ENCODE measurements at regions not wholly inside any gene's neighbourhood (a gene's known extent, or its start where the extent isn't known, plus 50 kb on each side); places are given as distances from the start of the nearest gene placed in this dataset.
"Not testable (repeated sequence)": the region's sequence is repeated elsewhere in the genome, so short reads cannot be mapped to it uniquely, and the experiment has no call there.

DNA sequence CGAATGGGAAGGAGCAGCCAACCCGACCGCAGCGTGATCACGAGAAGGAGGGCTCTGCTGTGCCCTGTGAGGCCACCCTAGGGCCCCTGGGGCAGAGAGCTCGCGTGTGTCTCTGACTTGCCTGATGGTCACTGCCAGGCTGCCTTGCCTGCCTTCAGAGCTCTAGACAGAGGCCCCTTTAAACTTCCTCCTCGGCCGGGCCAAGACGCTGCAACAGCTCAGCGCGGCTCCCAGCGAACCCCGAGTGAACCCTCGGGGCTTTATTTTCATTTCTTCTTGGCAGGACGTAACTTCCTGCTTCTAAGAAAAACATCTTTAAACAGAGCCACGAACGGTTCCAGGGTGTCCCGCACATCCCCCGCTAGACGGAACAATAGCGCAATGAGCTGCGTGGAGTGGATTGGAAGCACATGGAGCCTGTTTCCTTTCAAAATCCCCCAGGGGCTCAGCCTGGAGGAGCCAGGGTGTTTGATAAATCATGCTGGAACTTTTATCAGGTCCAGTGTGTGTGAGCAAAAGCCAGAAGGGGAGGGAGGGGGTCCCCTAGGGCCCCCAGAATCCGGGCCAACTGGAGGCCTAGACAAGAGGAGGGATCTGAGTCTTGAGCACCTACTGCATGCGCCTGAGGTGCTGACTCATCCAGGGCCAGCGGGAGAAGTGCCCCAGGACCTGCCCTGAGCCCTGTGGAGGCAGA, 134.1 kb upstream of the GDF10 start:
- DNase-seq (peak; percentile 80), ATAC-seq (peak; percentile 85)
- H3K27me3 ChIP-seq: no peaks in the 10 kb centered on the region
- intact Hi-C loops (cut with DNase I): no loop called here
- peaks cover 24% of the 10 kb centered on the region for H3K4me1 ChIP-seq
- H3K4me3 ChIP-seq: peak overlapping the region; percentile 35
- no peaks in the 10 kb centered on the region for H3K9me3 ChIP-seq
- TF ChIP-seq, protein P1, sequence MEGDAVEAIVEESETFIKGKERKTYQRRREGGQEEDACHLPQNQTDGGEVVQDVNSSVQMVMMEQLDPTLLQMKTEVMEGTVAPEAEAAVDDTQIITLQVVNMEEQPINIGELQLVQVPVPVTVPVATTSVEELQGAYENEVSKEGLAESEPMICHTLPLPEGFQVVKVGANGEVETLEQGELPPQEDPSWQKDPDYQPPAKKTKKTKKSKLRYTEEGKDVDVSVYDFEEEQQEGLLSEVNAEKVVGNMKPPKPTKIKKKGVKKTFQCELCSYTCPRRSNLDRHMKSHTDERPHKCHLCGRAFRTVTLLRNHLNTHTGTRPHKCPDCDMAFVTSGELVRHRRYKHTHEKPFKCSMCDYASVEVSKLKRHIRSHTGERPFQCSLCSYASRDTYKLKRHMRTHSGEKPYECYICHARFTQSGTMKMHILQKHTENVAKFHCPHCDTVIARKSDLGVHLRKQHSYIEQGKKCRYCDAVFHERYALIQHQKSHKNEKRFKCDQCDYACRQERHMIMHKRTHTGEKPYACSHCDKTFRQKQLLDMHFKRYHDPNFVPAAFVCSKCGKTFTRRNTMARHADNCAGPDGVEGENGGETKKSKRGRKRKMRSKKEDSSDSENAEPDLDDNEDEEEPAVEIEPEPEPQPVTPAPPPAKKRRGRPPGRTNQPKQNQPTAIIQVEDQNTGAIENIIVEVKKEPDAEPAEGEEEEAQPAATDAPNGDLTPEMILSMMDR (IDR thresholded peaks at IDR 0.05): no peak
- H3K27ac ChIP-seq: peak overlapping the region; percentile 78
- H3K36me3 ChIP-seq: no peaks in the 10 kb centered on the region

DNA sequence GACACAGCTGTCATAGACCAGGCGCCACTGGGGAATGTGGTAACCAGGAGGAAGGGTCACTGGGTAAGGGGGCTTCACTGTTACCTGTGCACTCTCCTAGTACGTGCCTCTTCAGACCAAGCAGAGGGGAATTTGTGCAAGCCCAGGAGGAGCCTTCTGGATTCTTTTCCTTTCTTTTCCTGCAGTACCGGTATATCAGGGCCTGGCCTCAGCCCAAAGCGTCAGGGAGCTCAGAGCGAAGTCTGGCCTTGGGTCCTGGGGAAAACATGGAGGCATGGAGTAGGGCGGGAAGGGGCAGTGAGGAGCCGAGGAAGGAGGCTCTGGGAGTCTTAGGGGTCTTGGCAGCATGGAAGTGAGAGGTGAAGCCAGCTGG, 133.6 kb upstream of the GDF10 start:
- TF ChIP-seq, protein P1 (IDR thresholded peaks at IDR 0.05): no peak
- ATAC-seq (no peak), DNase-seq (no peak)
- Histone ChIP-seq H3K36me3 (no peaks in the 10 kb centered on the region), H3K4me3 (no peak overlapping the region), H3K4me1 (peaks cover 24% of the 10 kb centered on the region), H3K27ac (peak overlapping the region; percentile 78), H3K27me3 (no peaks in the 10 kb centered on the region), H3K9me3 (no peaks in the 10 kb centered on the region)
- intact Hi-C loops (cut with DNase I): no loop called here

DNA sequence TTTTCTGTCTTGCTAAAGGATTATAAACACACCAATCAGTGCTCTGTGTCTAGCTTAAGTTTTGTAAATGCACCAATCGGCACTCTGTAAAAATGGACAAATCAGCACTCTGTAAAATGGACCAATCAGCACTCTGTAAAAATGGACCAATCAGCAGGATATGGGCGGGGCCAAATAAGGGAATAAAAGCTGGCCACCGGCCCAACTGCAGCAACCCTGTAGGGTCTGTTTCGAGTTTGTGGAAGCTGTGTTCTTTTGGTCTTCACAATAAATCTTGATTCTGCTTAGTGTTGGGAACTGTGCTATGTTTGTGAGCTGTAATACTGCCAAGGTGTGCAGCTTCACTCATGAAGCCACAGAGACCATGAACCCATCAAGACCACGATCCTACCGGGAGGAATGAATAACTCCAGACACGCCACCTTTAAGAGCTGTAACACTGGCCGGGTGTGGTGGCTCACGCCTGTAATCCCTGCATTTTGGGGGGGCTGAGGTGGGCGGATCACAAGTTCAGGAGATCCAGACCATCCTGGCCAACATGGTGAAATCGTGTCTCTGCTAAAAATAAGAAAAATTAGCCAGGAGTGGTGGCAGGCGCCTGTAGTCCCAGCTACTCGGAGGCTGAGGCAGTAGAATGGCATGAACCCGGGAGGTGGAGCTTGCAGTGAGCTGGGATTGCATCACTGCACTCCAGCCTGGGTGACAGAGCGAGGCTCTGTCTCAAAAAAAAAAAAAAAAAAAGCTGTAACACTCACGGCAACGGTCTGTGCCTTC, 133.0 kb upstream of the GDF10 start:
- H3K27me3 ChIP-seq; H3K36me3 ChIP-seq; intact Hi-C loops (cut with DNase I); H3K4me3 ChIP-seq; H3K9me3 ChIP-seq: not testable (repeated sequence)
- DNase-seq (peak; percentile 78), ATAC-seq (peak; percentile 40)
- H3K4me1 ChIP-seq: peaks cover 24% of the 10 kb centered on the region
- H3K27ac ChIP-seq: peak overlapping the region; percentile 78

DNA sequence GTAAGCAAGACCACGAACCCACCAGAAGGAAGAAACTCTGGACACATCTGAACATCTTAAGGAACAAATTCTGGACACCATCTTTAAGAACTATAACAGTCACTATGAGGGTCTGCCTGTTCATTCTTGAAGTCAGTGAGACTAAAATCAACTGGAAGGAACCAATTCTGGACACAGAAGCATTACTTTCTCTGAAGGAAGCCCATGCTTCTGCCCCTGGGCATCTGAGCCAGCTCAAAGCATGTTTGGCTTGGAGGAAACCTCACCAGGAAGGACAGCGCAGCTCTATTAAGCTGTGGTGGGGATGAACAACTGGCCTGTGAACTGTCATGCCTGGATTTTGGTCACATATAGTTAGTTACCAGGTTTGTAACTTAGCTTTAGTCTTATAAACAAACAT, 132.4 kb upstream of the GDF10 start:
- Histone ChIP-seq H3K4me1 (peaks cover 24% of the 10 kb centered on the region), H3K27ac (peak overlapping the region; percentile 71), H3K27me3 (no peaks in the 10 kb centered on the region), H3K36me3 (no peaks in the 10 kb centered on the region), H3K4me3 (no peak overlapping the region), H3K9me3 (no peaks in the 10 kb centered on the region)
- no peak for ATAC-seq
- DNase-seq: no peak
- intact Hi-C loops (cut with DNase I): no loop called here
- TF ChIP-seq, protein P1 (IDR thresholded peaks at IDR 0.05): no peak

DNA sequence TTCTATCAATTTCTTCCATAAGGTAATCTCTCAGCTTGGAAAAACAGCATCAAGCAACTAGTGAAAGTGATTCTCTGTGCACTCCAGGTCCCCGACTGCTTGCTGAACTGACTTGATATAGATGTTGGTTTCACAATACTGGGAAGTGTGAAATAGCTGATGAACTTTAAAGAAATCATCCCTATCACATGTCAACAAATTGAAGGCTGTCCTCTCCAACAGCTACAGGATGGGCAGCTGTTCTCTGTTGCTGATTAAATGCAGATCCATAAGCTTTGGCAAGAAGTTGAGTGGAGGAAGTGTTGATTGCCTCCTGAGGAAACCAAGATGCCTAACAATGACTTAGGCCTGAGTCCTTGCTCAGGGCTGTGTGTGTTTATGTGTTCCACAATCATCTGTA, 130.4 kb upstream of the GDF10 start:
- intact Hi-C loops (cut with DNase I): no loop called here
- Histone ChIP-seq H3K4me3 (no peak overlapping the region), H3K4me1 (peaks cover 24% of the 10 kb centered on the region), H3K27ac (no peak overlapping the region), H3K36me3 (no peaks in the 10 kb centered on the region), H3K9me3 (no peaks in the 10 kb centered on the region), H3K27me3 (no peaks in the 10 kb centered on the region)
- ATAC-seq (no peak), DNase-seq (no peak)
- TF ChIP-seq, protein P1 (IDR thresholded peaks at IDR 0.05): no peak

DNA sequence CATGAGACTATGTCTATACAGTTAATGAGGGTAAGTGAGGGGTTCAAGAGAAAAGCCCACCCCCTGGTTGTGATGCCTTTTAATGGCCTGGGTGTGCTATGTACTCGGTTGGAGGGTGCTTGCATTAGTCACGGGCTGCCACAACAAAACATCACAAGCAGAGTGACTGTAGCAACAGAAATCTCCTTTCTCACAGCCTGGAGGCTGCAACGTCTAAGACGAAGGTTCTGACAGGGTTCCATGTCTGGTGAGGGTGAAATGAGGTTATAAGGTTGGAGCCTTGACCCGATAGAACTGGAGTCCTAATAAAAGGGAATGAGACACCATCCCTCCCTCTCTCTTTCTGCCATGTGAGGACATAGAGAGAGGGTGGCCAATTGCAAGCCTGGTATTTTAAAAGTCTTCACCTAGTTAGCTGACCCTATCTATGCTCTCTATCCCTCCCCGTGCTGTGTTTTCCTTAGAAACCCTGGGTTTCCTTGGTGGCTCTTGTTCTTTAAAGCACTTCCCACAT, 126.0 kb upstream of the GDF10 start:
- Histone ChIP-seq H3K4me1 (peaks cover 6% of the 10 kb centered on the region), H3K27me3 (no peaks in the 10 kb centered on the region), H3K36me3 (no peaks in the 10 kb centered on the region), H3K9me3 (no peaks in the 10 kb centered on the region), H3K4me3 (no peak overlapping the region), H3K27ac (no peak overlapping the region)
- intact Hi-C loops (cut with DNase I): no loop called here
- DNase-seq (no peak), ATAC-seq (no peak)
- TF ChIP-seq, protein P1 (IDR thresholded peaks at IDR 0.05): no peak

Measured in upper lobe of right lung (tissue), 1 donor.